ENCODE measurements at regions not wholly inside any gene's neighbourhood (a gene's known extent, or its start where the extent isn't known, plus 50 kb on each side); places are given as distances from the start of the nearest gene placed in this dataset.
A peak's percentile ranks its signal among the peaks of the same experiment; 100 is the strongest.

DNA sequence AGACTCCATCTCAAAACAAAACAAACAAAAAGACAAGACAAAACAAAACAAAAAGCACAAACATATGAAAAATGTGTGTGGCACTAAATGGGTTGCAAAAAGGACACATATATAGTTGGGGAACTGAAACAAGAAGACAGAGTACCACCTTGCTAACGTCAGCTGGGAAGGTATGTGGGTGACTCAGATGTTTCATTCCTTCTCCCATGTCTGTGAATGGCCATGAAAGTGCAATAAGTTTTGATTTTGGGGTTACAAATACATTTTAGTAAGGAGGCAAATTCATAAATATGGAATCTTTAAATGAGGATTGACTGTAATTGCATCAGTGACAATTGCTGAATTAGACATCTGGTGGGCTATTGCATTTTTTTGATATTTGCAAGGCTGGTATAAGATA is 81.6 kb upstream of the KLF4 start:
- Histone ChIP-seq H3K9me2 (ENCODE audit: insufficient read depth) (no peaks in the 10 kb centered on the region), H3K27ac (ENCODE audit: low read depth) (no peak overlapping the region), H2AFZ (no peak overlapping the region), H3K79me2 (replicated peaks; ENCODE audit: insufficient read depth) (no peaks in the 10 kb centered on the region), H3K36me3 (ENCODE audit: insufficient read depth) (no peaks in the 10 kb centered on the region), H4K20me1 (replicated peaks; ENCODE audit: insufficient read depth) (no peaks in the 10 kb centered on the region), H3K4me2 (no peak overlapping the region), H3K4me3 (no peak overlapping the region), H3F3A (replicated peaks; ENCODE audit: low read depth) (no peaks in the 10 kb centered on the region), H3K4me1 (ENCODE audit: insufficient read depth) (no peaks in the 10 kb centered on the region), H3K27me3 (ENCODE audit: insufficient read depth) (no peaks in the 10 kb centered on the region)
- no peak for ATAC-seq
- Mint-ChIP-seq H3K4me1 (no peaks in the 10 kb centered on the region), H3K9me3 (no peaks in the 10 kb centered on the region), H3K36me3 (ENCODE audit: low read depth) (no peaks in the 10 kb centered on the region), H3K4me3 (no peak overlapping the region), H3K27me3 (ENCODE audit: insufficient read depth, low read depth, poor library complexity) (no peaks in the 10 kb centered on the region), H3K27ac (peak overlapping the region; percentile 31; the same call in 1 of the 2 replicates)
- TF ChIP-seq ZNF331 (CRISPR knock-in tag; IDR thresholded peaks at IDR 0.05; ENCODE audit: low read depth) (no peak), EZH2phosphoT487 (IDR thresholded peaks at IDR 0.05; ENCODE audit: unreplicated experiment) (no peak), POLR2AphosphoS5 (IDR thresholded peaks at IDR 0.05; ENCODE audit: low read depth) (no peak), JUNB (IDR thresholded peaks at IDR 0.05; ENCODE audit: unreplicated experiment) (no peak), STAT1 (IDR thresholded peaks at IDR 0.05; ENCODE audit: unreplicated experiment) (no peak), CREB1 (CRISPR knock-in tag; IDR thresholded peaks at IDR 0.05; ENCODE audit: low read depth) (no peak), ZNF114 (CRISPR knock-in tag; IDR thresholded peaks at IDR 0.05) (no peak), EZH2 (IDR thresholded peaks at IDR 0.05; ENCODE audit: low read depth, unreplicated experiment) (no peak), NANOG (IDR thresholded peaks at IDR 0.05; ENCODE audit: borderline replicate concordance) (no peak)
- TF ChIP-seq, protein P1, sequence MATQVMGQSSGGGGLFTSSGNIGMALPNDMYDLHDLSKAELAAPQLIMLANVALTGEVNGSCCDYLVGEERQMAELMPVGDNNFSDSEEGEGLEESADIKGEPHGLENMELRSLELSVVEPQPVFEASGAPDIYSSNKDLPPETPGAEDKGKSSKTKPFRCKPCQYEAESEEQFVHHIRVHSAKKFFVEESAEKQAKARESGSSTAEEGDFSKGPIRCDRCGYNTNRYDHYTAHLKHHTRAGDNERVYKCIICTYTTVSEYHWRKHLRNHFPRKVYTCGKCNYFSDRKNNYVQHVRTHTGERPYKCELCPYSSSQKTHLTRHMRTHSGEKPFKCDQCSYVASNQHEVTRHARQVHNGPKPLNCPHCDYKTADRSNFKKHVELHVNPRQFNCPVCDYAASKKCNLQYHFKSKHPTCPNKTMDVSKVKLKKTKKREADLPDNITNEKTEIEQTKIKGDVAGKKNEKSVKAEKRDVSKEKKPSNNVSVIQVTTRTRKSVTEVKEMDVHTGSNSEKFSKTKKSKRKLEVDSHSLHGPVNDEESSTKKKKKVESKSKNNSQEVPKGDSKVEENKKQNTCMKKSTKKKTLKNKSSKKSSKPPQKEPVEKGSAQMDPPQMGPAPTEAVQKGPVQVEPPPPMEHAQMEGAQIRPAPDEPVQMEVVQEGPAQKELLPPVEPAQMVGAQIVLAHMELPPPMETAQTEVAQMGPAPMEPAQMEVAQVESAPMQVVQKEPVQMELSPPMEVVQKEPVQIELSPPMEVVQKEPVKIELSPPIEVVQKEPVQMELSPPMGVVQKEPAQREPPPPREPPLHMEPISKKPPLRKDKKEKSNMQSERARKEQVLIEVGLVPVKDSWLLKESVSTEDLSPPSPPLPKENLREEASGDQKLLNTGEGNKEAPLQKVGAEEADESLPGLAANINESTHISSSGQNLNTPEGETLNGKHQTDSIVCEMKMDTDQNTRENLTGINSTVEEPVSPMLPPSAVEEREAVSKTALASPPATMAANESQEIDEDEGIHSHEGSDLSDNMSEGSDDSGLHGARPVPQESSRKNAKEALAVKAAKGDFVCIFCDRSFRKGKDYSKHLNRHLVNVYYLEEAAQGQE (IDR thresholded peaks at IDR 0.05; ENCODE audit: unreplicated experiment), result no peak
- TF ChIP-seq, protein P2, sequence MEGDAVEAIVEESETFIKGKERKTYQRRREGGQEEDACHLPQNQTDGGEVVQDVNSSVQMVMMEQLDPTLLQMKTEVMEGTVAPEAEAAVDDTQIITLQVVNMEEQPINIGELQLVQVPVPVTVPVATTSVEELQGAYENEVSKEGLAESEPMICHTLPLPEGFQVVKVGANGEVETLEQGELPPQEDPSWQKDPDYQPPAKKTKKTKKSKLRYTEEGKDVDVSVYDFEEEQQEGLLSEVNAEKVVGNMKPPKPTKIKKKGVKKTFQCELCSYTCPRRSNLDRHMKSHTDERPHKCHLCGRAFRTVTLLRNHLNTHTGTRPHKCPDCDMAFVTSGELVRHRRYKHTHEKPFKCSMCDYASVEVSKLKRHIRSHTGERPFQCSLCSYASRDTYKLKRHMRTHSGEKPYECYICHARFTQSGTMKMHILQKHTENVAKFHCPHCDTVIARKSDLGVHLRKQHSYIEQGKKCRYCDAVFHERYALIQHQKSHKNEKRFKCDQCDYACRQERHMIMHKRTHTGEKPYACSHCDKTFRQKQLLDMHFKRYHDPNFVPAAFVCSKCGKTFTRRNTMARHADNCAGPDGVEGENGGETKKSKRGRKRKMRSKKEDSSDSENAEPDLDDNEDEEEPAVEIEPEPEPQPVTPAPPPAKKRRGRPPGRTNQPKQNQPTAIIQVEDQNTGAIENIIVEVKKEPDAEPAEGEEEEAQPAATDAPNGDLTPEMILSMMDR (conservative IDR thresholded peaks at IDR 0.05; ENCODE audit: low read depth in 2 of 2), result no peak
- TF ChIP-seq, protein P3, sequence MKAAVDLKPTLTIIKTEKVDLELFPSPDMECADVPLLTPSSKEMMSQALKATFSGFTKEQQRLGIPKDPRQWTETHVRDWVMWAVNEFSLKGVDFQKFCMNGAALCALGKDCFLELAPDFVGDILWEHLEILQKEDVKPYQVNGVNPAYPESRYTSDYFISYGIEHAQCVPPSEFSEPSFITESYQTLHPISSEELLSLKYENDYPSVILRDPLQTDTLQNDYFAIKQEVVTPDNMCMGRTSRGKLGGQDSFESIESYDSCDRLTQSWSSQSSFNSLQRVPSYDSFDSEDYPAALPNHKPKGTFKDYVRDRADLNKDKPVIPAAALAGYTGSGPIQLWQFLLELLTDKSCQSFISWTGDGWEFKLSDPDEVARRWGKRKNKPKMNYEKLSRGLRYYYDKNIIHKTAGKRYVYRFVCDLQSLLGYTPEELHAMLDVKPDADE (IDR thresholded peaks at IDR 0.05), result no peak
- TF ChIP-seq, protein P4, sequence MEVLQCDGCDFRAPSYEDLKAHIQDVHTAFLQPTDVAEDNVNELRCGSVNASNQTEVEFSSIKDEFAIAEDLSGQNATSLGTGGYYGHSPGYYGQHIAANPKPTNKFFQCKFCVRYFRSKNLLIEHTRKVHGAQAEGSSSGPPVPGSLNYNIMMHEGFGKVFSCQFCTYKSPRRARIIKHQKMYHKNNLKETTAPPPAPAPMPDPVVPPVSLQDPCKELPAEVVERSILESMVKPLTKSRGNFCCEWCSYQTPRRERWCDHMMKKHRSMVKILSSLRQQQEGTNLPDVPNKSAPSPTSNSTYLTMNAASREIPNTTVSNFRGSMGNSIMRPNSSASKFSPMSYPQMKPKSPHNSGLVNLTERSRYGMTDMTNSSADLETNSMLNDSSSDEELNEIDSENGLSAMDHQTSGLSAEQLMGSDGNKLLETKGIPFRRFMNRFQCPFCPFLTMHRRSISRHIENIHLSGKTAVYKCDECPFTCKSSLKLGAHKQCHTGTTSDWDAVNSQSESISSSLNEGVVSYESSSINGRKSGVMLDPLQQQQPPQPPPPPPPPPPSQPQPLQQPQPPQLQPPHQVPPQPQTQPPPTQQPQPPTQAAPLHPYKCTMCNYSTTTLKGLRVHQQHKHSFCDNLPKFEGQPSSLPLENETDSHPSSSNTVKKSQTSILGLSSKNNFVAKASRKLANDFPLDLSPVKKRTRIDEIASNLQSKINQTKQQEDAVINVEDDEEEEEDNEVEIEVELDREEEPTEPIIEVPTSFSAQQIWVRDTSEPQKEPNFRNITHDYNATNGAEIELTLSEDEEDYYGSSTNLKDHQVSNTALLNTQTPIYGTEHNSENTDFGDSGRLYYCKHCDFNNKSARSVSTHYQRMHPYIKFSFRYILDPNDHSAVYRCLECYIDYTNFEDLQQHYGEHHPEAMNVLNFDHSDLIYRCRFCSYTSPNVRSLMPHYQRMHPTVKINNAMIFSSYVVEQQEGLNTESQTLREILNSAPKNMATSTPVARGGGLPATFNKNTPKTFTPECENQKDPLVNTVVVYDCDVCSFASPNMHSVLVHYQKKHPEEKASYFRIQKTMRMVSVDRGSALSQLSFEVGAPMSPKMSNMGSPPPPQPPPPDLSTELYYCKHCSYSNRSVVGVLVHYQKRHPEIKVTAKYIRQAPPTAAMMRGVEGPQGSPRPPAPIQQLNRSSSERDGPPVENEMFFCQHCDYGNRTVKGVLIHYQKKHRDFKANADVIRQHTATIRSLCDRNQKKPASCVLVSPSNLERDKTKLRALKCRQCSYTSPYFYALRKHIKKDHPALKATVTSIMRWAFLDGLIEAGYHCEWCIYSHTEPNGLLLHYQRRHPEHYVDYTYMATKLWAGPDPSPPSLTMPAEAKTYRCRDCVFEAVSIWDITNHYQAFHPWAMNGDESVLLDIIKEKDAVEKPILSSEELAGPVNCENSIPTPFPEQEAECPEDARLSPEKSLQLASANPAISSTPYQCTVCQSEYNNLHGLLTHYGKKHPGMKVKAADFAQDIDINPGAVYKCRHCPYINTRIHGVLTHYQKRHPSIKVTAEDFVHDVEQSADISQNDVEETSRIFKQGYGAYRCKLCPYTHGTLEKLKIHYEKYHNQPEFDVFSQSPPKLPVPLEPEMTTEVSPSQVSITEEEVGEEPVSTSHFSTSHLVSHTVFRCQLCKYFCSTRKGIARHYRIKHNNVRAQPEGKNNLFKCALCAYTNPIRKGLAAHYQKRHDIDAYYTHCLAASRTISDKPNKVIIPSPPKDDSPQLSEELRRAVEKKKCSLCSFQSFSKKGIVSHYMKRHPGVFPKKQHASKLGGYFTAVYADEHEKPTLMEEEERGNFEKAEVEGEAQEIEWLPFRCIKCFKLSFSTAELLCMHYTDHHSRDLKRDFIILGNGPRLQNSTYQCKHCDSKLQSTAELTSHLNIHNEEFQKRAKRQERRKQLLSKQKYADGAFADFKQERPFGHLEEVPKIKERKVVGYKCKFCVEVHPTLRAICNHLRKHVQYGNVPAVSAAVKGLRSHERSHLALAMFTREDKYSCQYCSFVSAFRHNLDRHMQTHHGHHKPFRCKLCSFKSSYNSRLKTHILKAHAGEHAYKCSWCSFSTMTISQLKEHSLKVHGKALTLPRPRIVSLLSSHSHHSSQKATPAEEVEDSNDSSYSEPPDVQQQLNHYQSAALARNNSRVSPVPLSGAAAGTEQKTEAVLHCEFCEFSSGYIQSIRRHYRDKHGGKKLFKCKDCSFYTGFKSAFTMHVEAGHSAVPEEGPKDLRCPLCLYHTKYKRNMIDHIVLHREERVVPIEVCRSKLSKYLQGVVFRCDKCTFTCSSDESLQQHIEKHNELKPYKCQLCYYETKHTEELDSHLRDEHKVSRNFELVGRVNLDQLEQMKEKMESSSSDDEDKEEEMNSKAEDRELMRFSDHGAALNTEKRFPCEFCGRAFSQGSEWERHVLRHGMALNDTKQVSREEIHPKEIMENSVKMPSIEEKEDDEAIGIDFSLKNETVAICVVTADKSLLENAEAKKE (CRISPR knock-in tag; IDR thresholded peaks at IDR 0.05), result no peak
- DNase-seq (ENCODE audit: low spot score), result no peak

Data from GM23338 (cell line).